ENCODE measurements at regions not wholly inside any gene's neighbourhood (a gene's known extent, or its start where the extent isn't known, plus 50 kb on each side); places are given as distances from the start of the nearest gene placed in this dataset.

DNA sequence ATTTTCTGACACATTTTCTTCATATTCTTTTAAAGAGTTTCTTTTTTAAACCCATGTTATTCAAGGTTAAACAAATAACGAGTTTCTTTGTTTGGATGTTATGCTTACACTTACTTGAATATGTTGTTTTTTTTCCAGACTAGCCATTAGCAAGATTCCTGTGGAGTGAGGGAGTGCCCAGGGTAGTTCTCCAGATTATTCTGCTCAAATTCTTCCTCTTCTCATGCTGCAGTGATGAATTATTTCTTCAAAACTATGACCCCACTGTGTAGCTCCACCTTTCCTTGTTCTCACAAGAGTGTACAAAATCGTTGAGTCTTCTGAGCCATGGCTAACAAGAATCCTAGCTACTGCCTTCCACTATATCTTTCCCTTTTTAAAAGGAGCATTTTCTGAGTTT, 134.1 kb upstream of the ELOVL6 start:
- TF ChIP-seq, protein P1, sequence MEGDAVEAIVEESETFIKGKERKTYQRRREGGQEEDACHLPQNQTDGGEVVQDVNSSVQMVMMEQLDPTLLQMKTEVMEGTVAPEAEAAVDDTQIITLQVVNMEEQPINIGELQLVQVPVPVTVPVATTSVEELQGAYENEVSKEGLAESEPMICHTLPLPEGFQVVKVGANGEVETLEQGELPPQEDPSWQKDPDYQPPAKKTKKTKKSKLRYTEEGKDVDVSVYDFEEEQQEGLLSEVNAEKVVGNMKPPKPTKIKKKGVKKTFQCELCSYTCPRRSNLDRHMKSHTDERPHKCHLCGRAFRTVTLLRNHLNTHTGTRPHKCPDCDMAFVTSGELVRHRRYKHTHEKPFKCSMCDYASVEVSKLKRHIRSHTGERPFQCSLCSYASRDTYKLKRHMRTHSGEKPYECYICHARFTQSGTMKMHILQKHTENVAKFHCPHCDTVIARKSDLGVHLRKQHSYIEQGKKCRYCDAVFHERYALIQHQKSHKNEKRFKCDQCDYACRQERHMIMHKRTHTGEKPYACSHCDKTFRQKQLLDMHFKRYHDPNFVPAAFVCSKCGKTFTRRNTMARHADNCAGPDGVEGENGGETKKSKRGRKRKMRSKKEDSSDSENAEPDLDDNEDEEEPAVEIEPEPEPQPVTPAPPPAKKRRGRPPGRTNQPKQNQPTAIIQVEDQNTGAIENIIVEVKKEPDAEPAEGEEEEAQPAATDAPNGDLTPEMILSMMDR (conservative IDR thresholded peaks at IDR 0.05 in 1 of 2, IDR thresholded peaks at IDR 0.05 in 1 of 2; ENCODE audit: low read depth in 1 of 2, low read length in 2 of 2): no peak
- TF ChIP-seq EZH2 (IDR thresholded peaks at IDR 0.05; ENCODE audit: low read length, missing control alignments): no peak

Data from fibroblast of lung (primary cell).